Right lobe of liver (tissue), 6 donors: ENCODE measurements at regions not wholly inside any gene's neighbourhood (a gene's known extent, or its start where the extent isn't known, plus 50 kb on each side); places are given as distances from the start of the nearest gene placed in this dataset.

Experiments used
- ATAC-seq, 4 donors: fragments of 200-7000 bp; cut with Tn5 transposase; one replicate each; pipeline ENCODE4 v1.9.1; 2020; ENCODE audit warnings: mild to moderate bottlenecking in 4 of 4, moderate library complexity in 4 of 4
- DNase-seq, 3 donors: peaks; one replicate each; pipeline ENCODE4 v3.0.0-alpha.2; 2020
- H3K27ac ChIP-seq, 3 donors: fragments of 200-600 bp; one replicate each; pipeline ENCODE4 v1.8.0; 2022
- H3K27me3 ChIP-seq, 2 donors: fragments of 200-600 bp; one replicate each; pipeline ENCODE4 v1.8.0; 2022
- H3K36me3 ChIP-seq, 4 donors: fragments of 200-600 bp; sonication (generic) in 1 of 4; one replicate each; pipeline versions ENCODE4 v1.5.1 to v1.8.0; 2017 to 2022; ENCODE audit warnings: control low read depth in 1 of 4
- H3K4me1 ChIP-seq, 4 donors: fragments of 200-600 bp; sonication (generic) in 1 of 4; one replicate each; pipeline versions ENCODE4 v1.5.1 to v1.8.0; 2017 to 2022; ENCODE audit warnings: control low read depth in 1 of 4
- H3K4me3 ChIP-seq, 3 donors: fragments of 200-600 bp; one replicate each; pipeline ENCODE4 v1.8.0; 2022
- H3K9me3 ChIP-seq, 4 donors: fragments of 200-600 bp; sonication (generic) in 1 of 4; one replicate each; pipeline versions ENCODE4 v1.5.1 to v1.8.0; 2017 to 2022; ENCODE audit warnings: control low read depth in 1 of 4
- POLR2A ChIP-seq: fragments of 450-650 bp; IDR thresholded peaks from one replicate; pipeline ENCODE4 v1.6.1; 2017; ENCODE audit warnings: antibody characterized with exemption, mild to moderate bottlenecking
- WGBS: methylation state at CpG from one replicate; pipeline ENCODE4 v1.1.6; 2018; ENCODE audit warnings: low coverage, low lambda C conversion rate; ENCODE audit not compliant: insufficient coverage; ENCODE audit errors: missing lambda C conversion rate; 5-methylcytosine and 5-hydroxymethylcytosine counted together
- intact Hi-C, 2 donors: fragments of 100-400 bp; cut with DNase I; formaldehyde crosslinking; loops; one replicate each; pipeline versions ENCODE4 v1.11.2 to v1.14.1; 2022
- TF ChIP-seq, protein P1 (sequence below), 4 donors: fragments of 200-600 bp in 3 of 4; fragments of 450-650 bp in 1 of 4; IDR thresholded peaks; one replicate each; pipeline versions ENCODE4 v1.5.1 to v1.8.0; 2016 to 2022; ENCODE audit warnings: antibody characterized with exemption in 4 of 4, mild to moderate bottlenecking in 2 of 4
- donor health status: DM: no; HTN: yes; CAD: no.
- donor health status: DM: no; HTN: no; CAD: no.
- donor health status: DM: no; HTN: no; CAD: no.
- donor health status: DM: no; HTN: yes; CAD: no.
- donor health status: DM: no; HTN: yes; CAD: no.

DNA sequence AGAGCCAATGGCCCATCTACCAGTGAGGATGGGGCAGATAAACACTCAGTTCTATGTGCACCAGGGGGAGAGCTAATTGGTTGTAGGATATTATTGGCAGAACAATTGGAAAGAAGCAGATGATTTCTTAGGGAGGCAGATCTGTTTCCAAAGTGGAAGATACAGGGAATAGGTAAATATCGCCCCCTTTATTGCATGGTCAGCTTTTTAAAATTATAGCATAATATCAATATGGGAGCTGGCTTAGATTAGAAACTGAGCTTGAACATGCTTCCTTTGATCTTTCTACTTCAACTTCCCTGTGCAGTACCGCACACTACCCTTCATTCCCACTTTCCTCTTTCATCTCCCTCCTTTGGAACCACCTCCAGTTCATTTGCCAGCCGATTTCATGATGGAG, 64.0 kb upstream of the PLXNA2 start:
- intact Hi-C loops: no loop called here
- Histone ChIP-seq H3K9me3 (no peaks in the 10 kb centered on the region), H3K4me3 (no peak overlapping the region), H3K36me3 (no peaks in the 10 kb centered on the region), H3K4me1 (no peaks in the 10 kb centered on the region), H3K27ac (no peak overlapping the region), H3K27me3 (no peaks in the 10 kb centered on the region)
- TF ChIP-seq POLR2A: no peak
- TF ChIP-seq, protein P1, sequence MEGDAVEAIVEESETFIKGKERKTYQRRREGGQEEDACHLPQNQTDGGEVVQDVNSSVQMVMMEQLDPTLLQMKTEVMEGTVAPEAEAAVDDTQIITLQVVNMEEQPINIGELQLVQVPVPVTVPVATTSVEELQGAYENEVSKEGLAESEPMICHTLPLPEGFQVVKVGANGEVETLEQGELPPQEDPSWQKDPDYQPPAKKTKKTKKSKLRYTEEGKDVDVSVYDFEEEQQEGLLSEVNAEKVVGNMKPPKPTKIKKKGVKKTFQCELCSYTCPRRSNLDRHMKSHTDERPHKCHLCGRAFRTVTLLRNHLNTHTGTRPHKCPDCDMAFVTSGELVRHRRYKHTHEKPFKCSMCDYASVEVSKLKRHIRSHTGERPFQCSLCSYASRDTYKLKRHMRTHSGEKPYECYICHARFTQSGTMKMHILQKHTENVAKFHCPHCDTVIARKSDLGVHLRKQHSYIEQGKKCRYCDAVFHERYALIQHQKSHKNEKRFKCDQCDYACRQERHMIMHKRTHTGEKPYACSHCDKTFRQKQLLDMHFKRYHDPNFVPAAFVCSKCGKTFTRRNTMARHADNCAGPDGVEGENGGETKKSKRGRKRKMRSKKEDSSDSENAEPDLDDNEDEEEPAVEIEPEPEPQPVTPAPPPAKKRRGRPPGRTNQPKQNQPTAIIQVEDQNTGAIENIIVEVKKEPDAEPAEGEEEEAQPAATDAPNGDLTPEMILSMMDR (IDR thresholded peaks at IDR 0.05): no peak
- ATAC-seq (no peak), DNase-seq (no peak)
- 90% methylated on average over 3 of the region's 3 CpGs for WGBS

DNA sequence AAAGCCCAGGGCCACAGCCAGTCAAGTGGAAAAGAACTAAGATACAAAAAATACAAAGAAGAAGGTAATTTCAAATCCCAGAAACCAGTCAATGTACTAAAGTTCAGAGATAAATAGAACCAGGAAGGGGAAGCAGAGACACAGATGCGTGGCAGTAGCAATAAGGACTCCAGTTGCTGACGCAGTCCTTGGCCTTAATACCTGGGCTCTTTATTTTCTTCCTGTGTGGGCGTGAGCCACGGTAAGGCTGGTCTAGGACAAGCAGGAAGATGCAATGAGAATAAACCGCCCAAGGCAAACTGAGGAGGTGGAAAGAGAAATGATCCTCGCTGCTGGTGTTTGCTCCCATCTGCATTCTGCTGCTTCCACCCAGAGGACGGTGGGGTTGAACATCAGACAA, 65.6 kb upstream of the PLXNA2 start:
- DNase-seq: no peak
- no peak for ATAC-seq
- TF ChIP-seq POLR2A: no peak
- TF ChIP-seq, protein P1 (IDR thresholded peaks at IDR 0.05): no peak
- Histone ChIP-seq H3K4me1 (no peaks in the 10 kb centered on the region), H3K9me3 (no peaks in the 10 kb centered on the region), H3K27ac (no peak overlapping the region), H3K27me3 (no peaks in the 10 kb centered on the region), H3K4me3 (no peak overlapping the region), H3K36me3 (no peaks in the 10 kb centered on the region)
- intact Hi-C loops: no loop called here
- WGBS: 57% methylated on average over 6 of the region's 7 CpGs

DNA sequence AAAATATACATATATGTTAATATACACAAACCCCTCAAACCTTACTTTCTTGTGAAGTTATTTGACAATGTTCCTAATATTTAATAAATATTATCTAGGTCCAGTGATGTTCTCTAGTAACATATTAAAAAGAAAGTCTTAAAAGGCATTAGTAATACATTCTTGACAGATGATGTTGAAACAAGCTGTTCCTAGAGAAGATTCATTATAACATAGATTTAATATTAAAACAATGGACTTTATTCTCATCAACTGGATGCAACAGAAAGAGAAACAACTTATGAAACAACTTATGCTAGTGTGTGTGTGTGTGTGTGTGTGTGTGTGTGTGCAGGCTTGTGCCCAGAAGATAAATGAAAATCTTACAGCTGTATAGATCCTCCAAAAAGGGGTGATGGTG, 68.5 kb upstream of the PLXNA2 start:
- ATAC-seq (no peak), DNase-seq (no peak)
- no peaks in the 10 kb centered on the region for H3K4me1 ChIP-seq
- no peak overlapping the region for H3K27ac ChIP-seq
- no peaks in the 10 kb centered on the region for H3K9me3 ChIP-seq
- TF ChIP-seq, protein P1 (IDR thresholded peaks at IDR 0.05): no peak
- TF ChIP-seq POLR2A: no peak
- H3K27me3 ChIP-seq: no peaks in the 10 kb centered on the region
- no peaks in the 10 kb centered on the region for H3K36me3 ChIP-seq
- intact Hi-C loops: no loop called here
- no peak overlapping the region for H3K4me3 ChIP-seq

DNA sequence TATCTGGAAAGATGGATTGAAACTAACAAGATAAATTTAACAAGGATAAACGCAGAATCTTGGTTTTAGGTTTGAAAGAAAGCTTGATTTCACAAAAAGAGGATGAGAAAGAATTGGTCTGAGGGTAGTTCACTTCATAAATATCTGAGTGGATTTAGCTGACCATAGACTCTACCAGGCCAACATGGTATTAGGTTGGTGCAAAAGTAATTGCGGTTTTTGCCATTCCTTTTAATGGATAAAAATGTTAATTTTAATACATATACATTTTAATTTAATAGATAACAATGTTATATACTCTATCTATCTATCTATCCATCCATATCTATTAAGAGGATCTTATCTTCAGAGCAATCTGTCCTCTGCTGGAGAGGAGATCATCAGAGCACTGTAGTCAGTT, 70.2 kb upstream of the PLXNA2 start:
- no peaks in the 10 kb centered on the region for H3K4me1 ChIP-seq
- DNase-seq: no peak
- intact Hi-C loops: no loop called here
- H3K9me3 ChIP-seq: no peaks in the 10 kb centered on the region
- WGBS: 68% methylated on average over 2 of the region's 2 CpGs
- no peaks in the 10 kb centered on the region for H3K36me3 ChIP-seq
- H3K27me3 ChIP-seq: no peaks in the 10 kb centered on the region
- ATAC-seq: no peak
- TF ChIP-seq POLR2A: no peak
- TF ChIP-seq, protein P1 (IDR thresholded peaks at IDR 0.05): no peak
- no peak overlapping the region for H3K27ac ChIP-seq
- H3K4me3 ChIP-seq: no peak overlapping the region

DNA sequence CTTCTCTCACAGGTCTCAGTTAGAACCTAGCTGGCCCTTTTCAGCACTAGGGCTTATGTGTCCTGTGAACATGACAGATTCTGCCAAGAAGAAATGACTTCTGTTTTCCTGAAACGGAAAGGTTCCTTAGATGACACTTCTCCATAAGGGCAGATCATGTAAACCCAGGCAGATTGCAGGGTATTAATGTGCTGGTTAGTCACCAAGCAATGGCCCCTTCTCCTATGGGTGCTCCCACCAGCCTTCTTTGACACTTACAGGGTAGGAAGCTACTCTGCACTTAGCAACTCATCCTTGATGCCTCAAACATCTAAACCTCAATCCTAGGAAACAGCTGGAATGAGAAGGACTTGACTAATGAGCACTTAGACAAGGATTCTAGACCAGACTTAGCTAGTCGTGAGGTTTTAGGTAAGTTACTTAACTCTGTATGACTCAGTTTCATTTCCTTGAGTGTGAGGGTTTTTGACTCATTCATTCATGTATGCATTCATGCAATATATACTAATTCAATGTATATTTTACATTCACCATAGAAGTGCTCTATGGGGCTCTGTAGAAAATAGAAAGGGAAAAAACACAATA, 74.1 kb upstream of the PLXNA2 start:
- DNase-seq (no peak), ATAC-seq (no peak)
- Histone ChIP-seq H3K4me1 (no peaks in the 10 kb centered on the region), H3K36me3 (no peaks in the 10 kb centered on the region), H3K27me3 (no peaks in the 10 kb centered on the region), H3K4me3 (no peak overlapping the region), H3K27ac (no peak overlapping the region), H3K9me3 (no peaks in the 10 kb centered on the region)
- intact Hi-C loops: no loop called here
- 78% methylated on average over 2 of the region's 2 CpGs for WGBS
- TF ChIP-seq POLR2A: no peak
- TF ChIP-seq, protein P1 (IDR thresholded peaks at IDR 0.05): no peak
